ENCODE measurements at regions not wholly inside any gene's neighbourhood (a gene's known extent, or its start where the extent isn't known, plus 50 kb on each side); places are given as distances from the start of the nearest gene placed in this dataset.
"Not testable (repeated sequence)": the region's sequence is repeated elsewhere in the genome, so short reads cannot be mapped to it uniquely, and the experiment has no call there.

DNA sequence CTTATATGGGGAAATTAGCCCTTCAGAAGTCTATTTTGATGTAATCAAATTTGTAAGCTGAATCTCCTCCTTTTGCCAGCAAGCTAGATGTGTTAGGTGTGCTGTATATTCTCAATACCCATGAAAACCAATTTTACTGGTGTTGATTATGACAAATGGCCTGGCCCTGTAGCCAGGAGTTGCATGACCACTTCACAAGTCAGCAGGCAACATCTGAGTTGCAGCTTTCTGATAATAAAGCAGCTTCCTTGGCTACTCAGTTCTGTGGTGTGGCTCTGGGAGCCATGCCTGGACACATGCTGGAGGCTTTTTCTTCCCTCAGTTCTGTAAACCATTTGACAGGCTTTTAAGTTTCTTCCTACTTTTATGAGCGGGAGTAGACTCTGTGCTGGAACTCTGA is 154.1 kb upstream of the CXCL13 start:
- no peak for DNase-seq

DNA sequence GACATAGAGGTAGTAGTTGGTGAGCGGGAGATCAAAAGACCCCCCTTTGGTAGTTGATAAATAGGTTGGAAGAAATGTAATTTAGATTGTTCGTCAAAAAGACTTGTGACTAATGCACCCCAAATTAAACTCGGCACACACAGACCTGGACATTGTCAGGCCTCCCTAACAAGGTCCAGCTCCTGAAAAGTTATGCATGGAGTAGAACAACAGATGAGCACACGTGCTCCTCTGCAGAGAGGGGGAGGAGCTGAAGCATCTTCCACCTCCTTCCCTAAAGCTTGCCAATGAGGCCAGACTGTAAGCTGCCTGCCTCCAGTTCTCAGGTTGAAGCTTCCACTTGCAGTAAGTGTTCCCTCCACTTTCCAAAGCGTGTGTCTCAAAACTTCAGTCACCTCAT is 153.5 kb upstream of the CXCL13 start:
- not testable (repeated sequence) for DNase-seq

DNA sequence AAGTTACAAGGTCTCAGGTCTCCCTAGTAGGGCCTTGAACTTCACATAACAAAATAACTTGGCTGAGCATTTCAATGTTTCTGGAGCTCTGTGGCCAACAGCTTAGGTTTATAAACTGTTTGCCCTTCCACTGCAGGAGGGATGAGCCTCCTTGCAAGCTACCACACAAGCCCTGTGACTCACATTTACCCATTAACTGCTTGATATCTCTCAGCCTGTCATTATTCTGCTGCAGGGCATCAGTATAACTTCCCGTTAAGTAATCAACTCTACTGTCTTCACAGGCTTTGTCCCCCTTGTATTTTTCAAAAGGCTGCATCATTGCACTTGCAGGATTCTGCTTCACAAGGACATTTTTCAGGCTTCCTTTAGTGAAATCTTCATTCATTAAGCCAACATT is 151.7 kb upstream of the CXCL13 start:
- DNase-seq, result no peak

DNA sequence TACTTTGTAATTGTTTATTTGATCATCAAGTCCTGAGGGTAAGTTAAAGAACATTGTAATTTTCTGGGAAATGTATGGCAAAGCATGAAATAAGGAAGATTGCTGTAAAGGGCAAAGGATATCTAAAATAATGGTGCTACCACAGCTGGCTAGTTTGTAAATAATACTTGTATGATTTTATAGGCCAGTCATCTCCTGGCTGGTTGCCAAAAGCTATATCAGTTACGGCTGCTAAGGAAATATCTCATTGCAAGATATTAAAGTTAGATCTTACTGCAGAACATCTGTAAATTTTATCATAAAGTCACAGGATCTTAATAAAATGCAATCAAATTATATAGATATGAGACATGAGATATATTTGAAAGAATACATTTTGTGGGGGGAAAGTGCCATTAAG is 150.8 kb upstream of the CXCL13 start:
- no peak for DNase-seq

DNA sequence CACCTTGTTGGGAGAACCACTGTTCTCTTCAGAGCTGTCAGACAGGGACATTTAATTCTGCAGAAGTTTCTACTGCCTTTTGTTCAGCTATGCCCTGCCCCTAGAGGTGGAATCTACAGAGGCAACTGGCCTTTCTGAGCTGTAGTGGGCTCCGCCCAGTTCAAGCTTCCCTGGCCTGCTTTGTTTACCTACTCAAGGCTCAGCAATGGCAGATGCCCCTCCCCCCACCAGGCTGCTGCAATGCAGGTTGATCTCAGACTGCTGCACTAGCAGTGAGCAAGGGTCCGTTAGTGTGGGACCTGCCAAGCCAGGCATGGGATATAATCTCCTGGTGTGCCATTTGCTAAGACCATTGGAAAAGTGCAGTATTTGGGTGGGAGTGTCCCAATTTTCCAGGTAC is 141.5 kb upstream of the CXCL13 start:
- DNase-seq, result not testable (repeated sequence)

DNA sequence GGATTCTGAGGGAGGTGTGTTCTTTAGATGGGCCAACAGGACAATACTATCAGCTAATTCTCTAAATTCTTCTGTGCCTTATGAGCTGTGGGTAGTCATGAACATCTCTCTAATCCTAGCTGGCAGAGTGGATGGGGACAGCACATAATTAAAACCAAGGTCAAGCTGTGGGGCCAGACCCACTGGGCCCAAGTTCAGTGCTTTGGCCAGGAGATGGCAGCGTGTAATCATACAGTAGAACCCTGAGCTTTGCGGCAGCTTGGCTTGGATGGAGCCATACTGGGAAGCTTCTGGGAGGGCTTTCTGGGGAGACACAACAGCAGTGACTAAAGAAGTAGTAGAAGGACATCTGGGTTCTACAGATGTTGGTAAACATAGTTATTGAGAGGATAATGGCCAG is 140.3 kb upstream of the CXCL13 start:
- no peak for DNase-seq

DNA sequence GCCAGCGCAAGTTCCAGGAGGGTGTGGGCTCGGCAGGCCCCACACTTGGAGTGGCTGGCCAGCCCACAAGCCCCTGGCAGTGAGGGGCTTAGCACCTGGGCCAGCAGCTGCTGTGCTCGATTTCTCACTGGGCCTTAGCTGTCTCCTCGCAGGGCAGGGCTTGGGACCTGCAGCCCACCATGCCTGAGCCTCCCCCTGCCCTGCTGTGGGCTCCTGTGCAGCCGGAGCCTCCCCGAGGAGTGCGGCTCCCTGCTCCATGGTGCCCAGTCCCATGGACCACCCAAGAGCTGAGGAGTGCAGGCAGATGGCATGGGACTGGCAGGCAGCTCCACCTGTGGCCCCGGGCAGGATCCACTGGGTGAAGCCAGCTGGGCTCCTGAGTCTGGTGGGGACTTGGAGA is 139.2 kb upstream of the CXCL13 start:
- no peak for DNase-seq

DNA sequence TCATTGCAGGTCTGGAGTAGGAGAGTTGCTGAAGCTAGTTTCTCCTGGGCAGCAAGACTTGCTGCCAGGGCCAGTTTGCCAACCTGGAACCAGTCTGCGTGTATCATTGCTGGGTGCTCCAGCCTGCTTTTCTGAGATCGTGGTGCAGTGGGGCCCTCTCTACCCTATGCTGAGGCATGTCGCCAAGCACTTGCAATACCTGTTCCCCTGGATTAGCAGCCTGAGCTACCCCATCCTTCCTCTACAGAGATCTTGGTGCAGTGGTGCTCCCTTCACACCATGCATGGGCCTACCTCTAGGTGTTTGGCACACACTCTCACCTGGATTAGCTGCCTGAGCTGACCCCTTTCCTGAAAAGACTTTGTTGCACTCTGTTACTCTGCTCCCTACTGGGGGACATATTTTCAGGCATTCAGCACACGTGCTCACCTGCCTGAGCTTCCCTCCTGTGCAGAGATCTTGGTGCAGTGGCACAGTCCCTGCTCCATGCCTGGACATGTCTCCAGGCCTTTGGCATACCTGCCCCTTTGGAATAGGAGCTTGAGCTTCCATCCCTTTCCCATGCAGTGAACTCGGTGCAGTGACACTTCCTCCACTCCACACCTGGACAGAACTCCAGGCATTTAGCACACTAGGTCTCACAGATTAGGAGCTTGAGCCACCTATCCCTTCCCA is 133.7 kb upstream of the CXCL13 start:
- no peak for DNase-seq

DNA sequence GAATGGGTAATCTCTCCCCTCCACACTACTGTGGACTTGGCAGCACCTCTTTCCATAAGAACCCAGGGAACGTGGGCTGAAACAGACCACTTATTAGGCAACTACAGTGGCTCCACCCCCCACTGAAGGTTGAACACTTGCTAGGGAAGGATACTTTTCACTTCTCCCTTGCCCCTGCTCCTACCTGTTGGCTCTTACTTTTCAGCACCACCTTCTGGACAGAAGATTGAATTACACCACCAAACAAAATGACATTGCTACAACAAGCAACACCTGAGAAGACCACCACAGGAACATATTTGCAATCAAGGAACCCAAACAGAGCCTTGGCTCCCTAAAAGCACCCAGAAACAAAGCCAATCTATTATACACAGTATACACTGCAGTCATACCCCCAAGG is 132.1 kb upstream of the CXCL13 start:
- DNase-seq, result no peak

DNA sequence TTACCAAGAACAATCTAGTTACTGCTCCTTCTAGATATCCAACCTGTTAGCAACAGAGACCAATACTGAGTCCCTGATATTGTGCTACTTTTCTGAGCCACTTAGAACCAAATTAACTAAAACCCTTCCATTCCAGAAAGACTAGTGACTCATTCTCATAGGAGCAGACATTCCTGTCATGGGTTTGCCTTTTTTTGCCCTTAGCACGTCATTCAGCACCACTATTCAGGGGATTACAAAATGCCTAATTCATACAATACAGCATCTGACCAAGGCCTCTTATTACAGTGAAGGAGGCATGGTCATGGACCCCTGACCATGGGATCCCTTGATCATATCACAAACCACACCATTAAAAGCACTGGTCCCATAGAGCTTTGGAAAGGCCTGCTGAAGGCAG is 123.8 kb upstream of the CXCL13 start:
- no peak for DNase-seq

DNA sequence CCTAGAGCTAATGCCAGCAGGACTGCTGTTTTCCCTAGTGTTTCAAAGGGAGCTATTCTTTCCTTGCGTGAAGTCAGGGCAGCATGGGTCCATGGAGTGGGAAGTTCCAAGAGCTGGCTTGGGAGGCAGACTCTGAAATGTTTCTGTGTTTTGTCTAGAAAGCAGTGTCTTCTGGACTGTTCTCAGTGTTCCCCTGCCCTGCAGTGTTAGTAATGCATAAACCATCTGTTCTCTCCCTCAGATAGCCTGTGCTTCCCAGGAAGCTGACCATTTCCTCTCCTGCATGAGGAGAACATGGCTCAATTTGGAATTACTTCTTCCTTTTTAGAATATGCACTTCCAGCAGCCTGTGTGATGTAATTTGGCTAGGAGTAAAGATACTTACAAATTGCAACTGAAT is 116.7 kb upstream of the CXCL13 start:
- no peak for DNase-seq

DNA sequence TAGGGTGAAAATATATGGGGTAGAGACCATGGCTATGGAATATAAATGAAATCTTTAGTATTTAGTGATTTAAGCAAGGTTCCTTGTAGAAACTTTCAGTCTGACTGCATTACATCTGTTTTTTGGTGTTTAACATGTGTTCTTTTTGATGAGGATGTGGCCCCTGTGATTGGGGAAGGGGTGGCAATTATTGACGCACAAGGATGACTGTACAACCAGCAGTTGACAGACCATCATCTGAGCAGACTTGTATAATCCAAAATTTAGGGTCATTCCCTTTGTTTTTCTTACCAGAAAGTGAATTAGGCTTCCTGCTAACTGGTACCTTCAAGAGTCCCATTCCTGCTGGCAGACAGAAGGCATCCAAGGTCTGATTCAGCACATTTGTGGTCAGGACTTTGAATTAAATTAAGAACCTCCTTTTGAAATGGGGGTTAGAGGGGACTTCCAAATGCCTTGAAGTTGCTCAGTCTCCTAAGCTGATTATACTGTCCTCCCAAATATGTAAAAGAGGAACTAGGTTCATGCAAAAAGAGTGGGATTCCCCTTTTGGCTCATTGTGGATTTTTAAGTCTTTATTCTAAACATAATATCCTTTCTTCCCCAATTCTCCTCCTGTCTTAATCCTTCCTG is 112.4 kb upstream of the CXCL13 start:
- no peak for DNase-seq

DNA sequence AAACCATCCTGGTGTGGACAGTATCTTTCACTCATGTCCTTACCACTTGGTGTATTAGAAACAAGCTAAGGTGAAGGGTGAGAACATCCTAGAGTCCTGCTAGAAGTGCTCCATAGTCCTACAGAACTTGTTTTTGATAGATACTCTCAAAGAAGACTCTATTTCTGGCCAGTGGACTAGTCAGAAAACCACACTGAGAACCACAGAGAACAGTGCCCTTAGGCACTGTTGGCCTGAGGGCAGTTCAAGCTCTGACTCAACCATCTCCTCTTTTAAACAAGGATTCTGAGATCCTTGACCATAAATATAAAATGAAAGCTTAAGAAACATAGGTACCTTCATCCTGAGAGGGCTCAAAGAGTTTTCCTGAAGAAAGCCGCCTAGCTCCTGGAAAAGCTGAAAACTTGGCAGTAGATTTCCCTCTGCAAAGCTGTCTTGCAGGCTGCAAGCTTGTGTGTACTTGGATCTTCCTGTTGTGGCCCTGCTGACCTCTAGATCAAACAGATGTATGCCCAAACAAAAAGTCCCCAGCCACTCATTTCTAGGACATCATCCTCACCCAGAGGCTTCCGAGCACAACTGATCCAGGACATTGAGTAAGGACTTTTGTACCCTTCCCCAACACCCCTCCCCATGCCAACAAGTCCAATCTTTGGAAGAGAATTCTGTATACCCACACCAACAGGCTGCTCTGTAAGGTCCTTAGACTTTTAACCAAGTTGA is 111.6 kb upstream of the CXCL13 start:
- no peak for DNase-seq

DNA sequence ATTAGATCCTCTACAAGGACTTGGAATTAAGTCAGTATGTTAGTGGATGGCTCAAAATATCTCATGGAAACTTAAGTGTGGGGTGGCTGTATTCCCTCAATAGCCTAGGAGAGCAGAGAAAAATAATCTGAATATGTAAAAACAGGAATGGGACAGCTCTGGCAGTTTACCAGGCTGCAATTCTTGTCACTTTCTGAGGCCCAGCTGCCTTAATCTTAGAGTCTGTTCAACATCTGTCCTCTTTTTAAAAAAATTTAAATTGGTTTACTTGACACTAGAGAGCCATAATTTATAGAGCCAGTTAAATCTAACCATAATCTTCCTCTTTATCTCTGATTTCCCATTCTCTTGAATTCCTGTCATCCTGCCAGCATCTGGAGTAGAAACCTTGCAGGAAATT is 109.2 kb upstream of the CXCL13 start:
- no peak for DNase-seq

DNA sequence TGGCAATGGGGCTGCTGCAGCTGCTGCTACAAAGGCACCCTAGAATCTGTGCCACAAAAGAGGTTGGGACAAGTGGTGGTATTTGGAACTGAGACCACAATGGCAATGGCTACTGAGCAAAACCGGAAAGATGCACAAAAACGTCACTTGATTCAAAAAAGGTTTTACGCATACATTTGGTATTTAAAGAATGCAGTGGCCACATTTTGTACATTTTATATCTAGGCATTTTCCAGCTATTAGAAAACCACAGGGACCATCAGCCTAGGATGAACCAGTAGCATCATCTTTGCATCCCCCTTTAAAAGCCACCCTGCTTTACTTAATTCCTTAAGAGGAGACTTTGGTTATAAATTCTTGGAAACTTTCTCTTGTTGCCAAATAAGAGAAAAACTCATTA is 104.8 kb upstream of the CXCL13 start:
- no peak for DNase-seq

DNA sequence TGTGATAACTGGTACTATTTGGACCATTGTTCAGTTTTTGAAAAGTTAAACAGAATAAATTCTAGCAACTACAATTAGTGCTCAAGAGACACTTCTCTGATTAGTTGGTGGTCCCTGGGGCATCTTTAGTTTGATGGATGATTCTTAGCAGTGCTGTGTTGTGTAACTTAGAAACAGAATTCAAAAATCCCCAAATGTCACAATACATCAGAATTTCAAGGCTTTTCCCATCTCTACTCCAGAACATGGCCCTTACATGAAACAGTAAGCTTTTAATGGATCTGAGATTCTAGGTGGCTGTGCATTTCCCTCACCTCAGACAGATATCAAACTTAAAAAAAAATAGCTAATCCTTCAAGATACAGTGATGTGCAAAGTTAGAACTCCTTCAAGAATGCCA is 104.4 kb upstream of the CXCL13 start:
- no peak for DNase-seq

DNA sequence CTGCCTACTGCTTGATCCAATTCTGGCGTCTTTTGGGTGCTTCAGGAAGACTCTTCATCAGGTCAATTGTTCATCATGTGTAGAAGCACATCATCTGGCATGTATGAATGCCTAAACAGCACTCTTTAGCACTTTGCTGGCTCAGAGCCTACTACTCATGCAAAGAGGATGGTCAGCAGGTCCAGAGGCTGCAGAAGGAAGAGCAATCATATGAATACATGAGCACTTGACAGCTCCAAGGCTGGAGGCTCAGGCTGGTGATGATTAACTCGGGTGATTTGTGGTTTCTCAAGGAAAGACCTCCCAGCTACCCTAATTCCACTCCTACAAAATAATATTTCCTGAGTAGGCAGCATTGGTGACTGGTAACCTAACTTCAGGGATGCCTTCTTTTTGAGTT is 103.8 kb upstream of the CXCL13 start:
- DNase-seq, result no peak

DNA sequence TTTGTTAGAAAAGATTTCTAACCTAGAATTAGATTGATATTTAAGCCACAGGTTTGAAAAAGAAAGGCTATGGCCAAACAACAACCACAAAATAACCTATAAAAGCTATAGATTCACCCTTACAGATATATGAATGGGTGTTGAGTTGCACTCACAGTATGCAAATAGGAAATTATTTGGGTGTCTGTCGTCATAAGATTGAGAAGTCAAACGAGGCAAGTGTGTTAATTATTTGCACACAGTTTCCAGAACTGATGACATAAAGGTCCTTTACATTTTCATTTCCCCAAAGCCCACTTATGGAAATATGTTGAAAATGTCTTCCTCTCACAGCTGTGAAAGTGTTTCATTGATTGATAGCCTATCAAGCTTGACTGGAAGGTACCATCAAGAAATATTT is 101.2 kb upstream of the CXCL13 start:
- no peak for DNase-seq

DNA sequence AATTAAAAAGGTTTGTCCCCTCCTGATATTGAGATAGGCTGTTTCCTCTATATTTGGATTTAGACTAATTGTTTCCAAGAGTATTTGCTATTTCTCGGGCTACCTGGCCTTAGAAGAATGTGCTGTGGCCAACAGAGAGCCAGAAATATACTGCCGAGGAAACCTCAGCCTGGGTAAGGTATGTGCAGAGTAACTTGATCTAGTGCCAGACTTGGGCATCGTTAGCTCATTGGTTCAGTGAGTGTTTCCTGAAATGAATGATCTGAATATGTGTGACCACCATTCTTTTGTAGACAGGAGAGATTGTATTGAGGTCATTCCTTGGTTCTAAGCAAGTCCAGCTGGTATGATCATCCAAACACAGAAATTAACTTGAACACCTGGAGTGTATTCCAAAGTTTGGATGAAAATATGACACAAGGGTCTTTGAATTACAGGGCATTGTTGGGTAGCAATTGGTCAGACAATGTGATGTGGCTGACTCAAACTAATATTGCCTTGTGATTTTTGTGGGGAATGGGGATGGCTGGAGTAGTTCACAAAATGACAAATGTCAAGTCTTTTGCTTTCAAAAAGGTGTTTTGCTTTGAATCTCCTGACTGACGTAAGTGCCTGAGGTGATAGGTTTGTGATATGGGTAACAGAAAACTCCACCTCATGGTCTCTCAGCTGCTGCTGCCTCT is 100.2 kb upstream of the CXCL13 start:
- DNase-seq, result no peak

DNA sequence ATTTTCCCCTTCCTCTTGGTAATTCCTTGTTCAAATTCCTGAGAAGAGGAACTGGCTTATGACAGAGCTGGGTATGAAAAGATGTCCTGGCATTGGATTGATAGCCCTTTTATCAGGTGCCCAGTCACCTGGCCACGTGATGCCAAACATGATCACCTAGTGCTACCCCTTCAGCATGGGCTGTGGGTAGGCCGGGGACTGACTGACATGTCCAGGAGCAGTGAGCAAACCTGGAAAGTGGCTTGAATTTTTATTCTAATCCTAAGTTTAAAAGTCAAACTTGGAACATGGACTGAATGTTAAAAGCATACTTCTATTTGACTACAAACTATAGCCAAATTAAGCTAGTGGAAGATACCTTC is 99.7 kb upstream of the CXCL13 start:
- DNase-seq, result no peak

DNA sequence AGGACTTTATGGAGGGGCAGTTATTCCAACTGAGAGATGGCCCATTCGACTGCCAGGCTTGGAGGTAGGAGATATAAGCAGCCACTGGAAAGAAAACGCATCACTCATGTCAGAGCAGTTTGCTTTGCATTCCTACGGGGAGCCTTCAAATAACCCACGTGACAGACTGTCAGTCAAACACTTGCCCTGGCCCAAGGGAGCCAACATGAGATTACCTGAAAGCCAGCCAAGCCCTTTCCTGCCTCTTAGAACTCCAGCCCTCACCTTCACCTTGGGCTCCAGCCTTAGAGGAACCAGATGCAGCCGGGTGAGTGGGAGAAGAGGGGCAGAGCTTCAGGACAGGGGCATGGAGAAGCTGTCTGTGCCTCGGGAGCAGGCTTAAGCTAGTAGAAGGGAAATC is 95.3 kb upstream of the CXCL13 start:
- DNase-seq, result no peak

DNA sequence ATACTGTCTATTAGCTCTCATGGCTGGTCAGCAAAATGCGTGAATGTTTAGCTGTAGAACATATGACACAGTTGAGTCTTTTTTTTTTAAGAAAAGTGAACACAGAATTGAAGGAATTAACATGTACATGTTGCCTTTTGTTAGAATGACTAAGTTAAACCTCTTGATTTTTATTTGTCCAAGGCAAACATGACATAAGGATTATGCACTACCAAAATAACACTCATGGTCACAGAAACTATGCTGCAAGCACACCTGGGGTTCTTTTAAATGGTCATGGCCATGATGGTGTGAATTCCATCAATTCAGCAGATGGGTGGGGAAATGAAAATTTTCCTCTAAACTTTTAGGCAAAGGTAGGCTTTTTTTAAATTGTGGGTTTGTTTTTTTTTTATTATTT is 80.1 kb upstream of the CXCL13 start:
- no peak for DNase-seq

DNA sequence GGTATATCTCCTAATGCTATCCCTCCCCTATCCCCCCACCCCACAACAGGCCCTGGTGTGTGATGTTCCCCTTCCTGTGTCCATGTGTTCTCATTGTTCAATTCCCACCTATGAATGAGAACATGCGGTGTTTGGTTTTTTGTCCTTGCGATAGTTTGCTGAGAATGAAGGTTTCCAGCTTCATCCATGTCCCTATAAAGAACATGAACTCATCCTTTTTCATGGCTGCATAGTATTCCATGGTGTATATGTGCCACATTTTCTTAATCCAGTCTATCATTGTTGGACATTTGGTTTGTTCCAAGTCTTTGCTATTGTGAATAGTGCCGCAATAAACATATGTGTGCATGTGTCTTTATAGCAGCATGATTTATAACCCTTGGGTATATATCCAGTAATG is 77.7 kb upstream of the CXCL13 start:
- not testable (repeated sequence) for DNase-seq

DNA sequence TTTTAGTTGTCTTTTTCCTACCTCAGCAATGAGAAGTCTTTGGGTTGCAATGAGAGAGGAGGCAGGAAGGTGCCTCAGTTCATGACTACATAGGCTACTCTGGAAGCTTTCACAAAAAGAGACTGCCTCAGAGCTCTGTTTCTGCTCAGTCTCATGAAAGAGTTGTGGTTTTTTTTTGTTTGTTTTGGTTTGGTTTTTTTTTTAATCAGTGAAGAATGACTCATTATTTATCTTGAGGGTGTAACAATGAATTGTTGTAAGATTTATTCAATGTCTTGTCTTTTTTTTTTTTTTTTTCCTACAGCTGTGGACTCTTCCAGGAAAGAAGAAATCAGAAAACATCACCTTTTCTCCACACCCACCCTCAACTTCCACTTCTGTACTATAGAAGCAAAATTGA is 67.5 kb upstream of the CXCL13 start:
- DNase-seq, result no peak

Data from SIG-M5 (cell line).